ENCODE measurements at regions not wholly inside any gene's neighbourhood (a gene's known extent, or its start where the extent isn't known, plus 50 kb on each side); places are given as distances from the start of the nearest gene placed in this dataset.

DNA sequence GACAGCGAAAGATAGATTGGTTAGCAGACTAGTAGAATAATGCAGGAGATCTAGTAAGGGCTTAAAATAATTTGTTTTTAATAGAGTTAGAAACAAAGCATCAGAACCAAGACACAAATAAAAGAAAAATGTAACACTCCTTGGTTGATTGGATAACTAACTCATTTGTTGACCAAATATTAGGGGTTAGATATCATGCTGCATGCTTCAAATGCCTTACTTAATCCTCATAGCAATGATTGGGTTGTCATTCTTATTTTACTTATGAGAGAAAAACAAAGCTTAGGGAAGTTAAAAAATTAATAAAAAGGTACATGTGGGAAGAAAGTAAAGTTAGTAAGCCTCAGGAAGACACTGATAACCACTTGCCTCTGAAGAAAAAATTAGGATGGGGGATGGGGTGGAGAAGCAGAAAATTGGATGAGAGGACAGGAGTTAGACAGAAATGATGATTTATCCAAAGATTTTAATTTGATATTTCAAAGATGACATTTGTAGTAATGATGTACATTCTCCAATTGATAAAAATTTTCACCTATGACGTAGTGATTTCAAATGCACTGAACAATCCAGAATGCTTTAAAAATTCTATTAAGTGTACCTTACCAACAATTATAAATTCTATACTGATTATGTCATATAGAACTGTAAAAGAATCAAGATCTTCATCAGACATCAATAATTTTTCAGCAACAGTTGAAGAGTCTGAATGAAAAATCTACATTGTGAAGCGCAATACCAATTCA, 374.7 kb downstream of the COL11A1 start:
- H3K4me2 ChIP-seq (ENCODE audit: control insufficient read depth, extremely low read depth, insufficient read depth, low read depth, low read length): no peak overlapping the region
- no peak overlapping the region for H3K27ac ChIP-seq (ENCODE audit: control insufficient read depth, insufficient read depth, low read length)
- no peak overlapping the region for H3K9ac ChIP-seq (ENCODE audit: control insufficient read depth, extremely low read depth, insufficient read depth, low read length)
- H3K79me2 ChIP-seq (ENCODE audit: control insufficient read depth, insufficient read depth, low read length): no peaks in the 10 kb centered on the region
- H4K20me1 ChIP-seq (ENCODE audit: control insufficient read depth, extremely low read depth, insufficient read depth, low read length): no peaks in the 10 kb centered on the region
- no peaks in the 10 kb centered on the region for H3K9me3 ChIP-seq (ENCODE audit: control insufficient read depth, low read depth, low read length)
- no peak for FAIRE-seq
- no peaks in the 10 kb centered on the region for H3K36me3 ChIP-seq (ENCODE audit: control insufficient read depth in 2 of 2, extremely low read depth in 1 of 2, insufficient read depth in 2 of 2, low read length in 2 of 2)
- no peaks in the 10 kb centered on the region for H3K27me3 ChIP-seq (ENCODE audit: control insufficient read depth, extremely low read depth, insufficient read depth, low read length)
- dilution Hi-C loops (cut with MboI; ENCODE audit: extremely low pct_ligation_motif_present, low sequenced_read_pairs): no loop called here
- TF ChIP-seq CTCF (optimal IDR thresholded peaks at IDR 0.05 in 1 of 3, IDR thresholded peaks at IDR 0.05 in 1 of 3, conservative IDR thresholded peaks at IDR 0.05 in 1 of 3; ENCODE audit: extremely low read depth in 1 of 3, insufficient read depth in 2 of 3, low read length in 3 of 3) (no peak), EZH2 (IDR thresholded peaks at IDR 0.05; ENCODE audit: low read length) (no peak)
- H3K9me1 ChIP-seq (ENCODE audit: control insufficient read depth, extremely low read depth, insufficient read depth, low read length): no peaks in the 10 kb centered on the region
- H3K4me3 ChIP-seq (ENCODE audit: control insufficient read depth in 2 of 3, extremely low read depth in 1 of 3, insufficient read depth in 2 of 3, low read depth in 1 of 3, low read length in 3 of 3): no peak overlapping the region
- no peaks in the 10 kb centered on the region for H3K4me1 ChIP-seq (ENCODE audit: control insufficient read depth, extremely low read depth, insufficient read depth, low read length)
- H2AFZ ChIP-seq (ENCODE audit: control insufficient read depth, low read length): no peak overlapping the region
- DNase-seq (ENCODE audit: low read depth, low spot score): no peak

DNA sequence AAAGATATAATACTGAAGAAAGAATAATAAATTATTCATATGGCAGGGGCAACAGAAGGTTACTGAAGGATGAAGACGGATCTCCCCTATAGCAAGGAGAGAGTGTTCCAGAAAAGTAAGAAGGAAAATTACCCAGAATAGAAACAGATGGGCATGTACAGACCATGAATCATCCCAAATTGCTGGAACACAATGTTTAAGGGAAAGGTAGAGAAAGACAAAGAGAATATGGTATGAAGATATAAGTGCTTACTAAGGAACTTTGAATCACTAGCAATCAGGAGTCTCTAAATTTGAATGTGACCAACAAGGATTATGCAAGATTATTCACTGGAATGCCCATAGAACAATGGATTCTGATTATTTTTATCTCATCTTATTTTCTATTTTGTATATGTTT, 375.4 kb downstream of the COL11A1 start:
- Histone ChIP-seq H3K36me3 (ENCODE audit: control insufficient read depth in 2 of 2, extremely low read depth in 1 of 2, insufficient read depth in 2 of 2, low read length in 2 of 2) (no peaks in the 10 kb centered on the region), H2AFZ (ENCODE audit: control insufficient read depth, low read length) (no peak overlapping the region), H3K4me2 (ENCODE audit: control insufficient read depth, extremely low read depth, insufficient read depth, low read depth, low read length) (no peak overlapping the region), H3K9me1 (ENCODE audit: control insufficient read depth, extremely low read depth, insufficient read depth, low read length) (no peaks in the 10 kb centered on the region), H3K9ac (ENCODE audit: control insufficient read depth, extremely low read depth, insufficient read depth, low read length) (no peak overlapping the region), H3K9me3 (ENCODE audit: control insufficient read depth, low read depth, low read length) (no peaks in the 10 kb centered on the region), H3K4me1 (ENCODE audit: control insufficient read depth, extremely low read depth, insufficient read depth, low read length) (no peaks in the 10 kb centered on the region), H4K20me1 (ENCODE audit: control insufficient read depth, extremely low read depth, insufficient read depth, low read length) (no peaks in the 10 kb centered on the region), H3K27ac (ENCODE audit: control insufficient read depth, insufficient read depth, low read length) (no peak overlapping the region), H3K27me3 (ENCODE audit: control insufficient read depth, extremely low read depth, insufficient read depth, low read length) (no peaks in the 10 kb centered on the region), H3K4me3 (ENCODE audit: control insufficient read depth in 2 of 3, extremely low read depth in 1 of 3, insufficient read depth in 2 of 3, low read depth in 1 of 3, low read length in 3 of 3) (no peak overlapping the region), H3K79me2 (ENCODE audit: control insufficient read depth, insufficient read depth, low read length) (no peaks in the 10 kb centered on the region)
- DNase-seq (ENCODE audit: low read depth, low spot score) (no peak), FAIRE-seq (no peak)
- no peak for TF ChIP-seq EZH2 (IDR thresholded peaks at IDR 0.05; ENCODE audit: low read length)
- no peak for TF ChIP-seq CTCF (optimal IDR thresholded peaks at IDR 0.05 in 1 of 3, IDR thresholded peaks at IDR 0.05 in 1 of 3, conservative IDR thresholded peaks at IDR 0.05 in 1 of 3; ENCODE audit: extremely low read depth in 1 of 3, insufficient read depth in 2 of 3, low read length in 3 of 3)
- dilution Hi-C loops (cut with MboI; ENCODE audit: extremely low pct_ligation_motif_present, low sequenced_read_pairs): no loop called here

Data from keratinocyte (primary cell).